ENCODE measurements at regions not wholly inside any gene's neighbourhood (a gene's known extent, or its start where the extent isn't known, plus 50 kb on each side); places are given as distances from the start of the nearest gene placed in this dataset.

DNA sequence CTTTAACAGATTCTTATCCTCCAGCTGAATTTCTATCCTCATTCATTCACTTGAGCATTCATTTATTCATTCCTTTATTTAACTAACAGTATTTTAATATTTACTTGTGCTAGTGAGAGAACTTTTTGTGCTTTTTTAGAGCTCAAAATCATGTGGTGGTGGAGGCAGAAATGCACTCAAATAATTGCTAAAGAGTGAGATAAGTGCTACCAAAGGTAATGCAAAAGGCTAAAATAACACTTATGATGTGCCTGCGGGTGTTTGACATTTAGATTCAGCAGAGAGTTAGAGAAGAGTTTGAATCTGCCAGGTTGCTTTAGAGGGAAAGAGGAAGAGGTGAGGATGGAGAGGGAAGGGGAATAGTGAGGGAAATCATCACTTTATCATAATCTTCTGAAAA is 431.5 kb upstream of the EDIL3 start:
- Histone ChIP-seq H3K4me3 (no peak overlapping the region), H3K9me3 (no peaks in the 10 kb centered on the region), H3K36me3 (no peaks in the 10 kb centered on the region), H3K4me1 (no peaks in the 10 kb centered on the region), H3K27ac (no peak overlapping the region), H3K27me3 (no peaks in the 10 kb centered on the region)
- intact Hi-C loops (cut with DNase I): no loop called here
- TF ChIP-seq, protein P1, sequence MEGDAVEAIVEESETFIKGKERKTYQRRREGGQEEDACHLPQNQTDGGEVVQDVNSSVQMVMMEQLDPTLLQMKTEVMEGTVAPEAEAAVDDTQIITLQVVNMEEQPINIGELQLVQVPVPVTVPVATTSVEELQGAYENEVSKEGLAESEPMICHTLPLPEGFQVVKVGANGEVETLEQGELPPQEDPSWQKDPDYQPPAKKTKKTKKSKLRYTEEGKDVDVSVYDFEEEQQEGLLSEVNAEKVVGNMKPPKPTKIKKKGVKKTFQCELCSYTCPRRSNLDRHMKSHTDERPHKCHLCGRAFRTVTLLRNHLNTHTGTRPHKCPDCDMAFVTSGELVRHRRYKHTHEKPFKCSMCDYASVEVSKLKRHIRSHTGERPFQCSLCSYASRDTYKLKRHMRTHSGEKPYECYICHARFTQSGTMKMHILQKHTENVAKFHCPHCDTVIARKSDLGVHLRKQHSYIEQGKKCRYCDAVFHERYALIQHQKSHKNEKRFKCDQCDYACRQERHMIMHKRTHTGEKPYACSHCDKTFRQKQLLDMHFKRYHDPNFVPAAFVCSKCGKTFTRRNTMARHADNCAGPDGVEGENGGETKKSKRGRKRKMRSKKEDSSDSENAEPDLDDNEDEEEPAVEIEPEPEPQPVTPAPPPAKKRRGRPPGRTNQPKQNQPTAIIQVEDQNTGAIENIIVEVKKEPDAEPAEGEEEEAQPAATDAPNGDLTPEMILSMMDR (IDR thresholded peaks at IDR 0.05): no peak
- TF ChIP-seq POLR2A (IDR thresholded peaks at IDR 0.05) (no peak), POLR2AphosphoS5 (IDR thresholded peaks at IDR 0.05; ENCODE audit: insufficient read depth in 1 of 2, low read depth in 1 of 2) (no peak)
- no peak for DNase-seq (ENCODE audit: extremely low spot score in 2 of 2)

- no peak for DNase-seq (ENCODE audit: extremely low spot score in 2 of 2)
- TF ChIP-seq, protein P1 (IDR thresholded peaks at IDR 0.05): no peak
- TF ChIP-seq POLR2A (IDR thresholded peaks at IDR 0.05) (no peak), POLR2AphosphoS5 (IDR thresholded peaks at IDR 0.05; ENCODE audit: insufficient read depth in 1 of 2, low read depth in 1 of 2) (no peak)
- no peak overlapping the region for H3K4me3 ChIP-seq
- H3K9me3 ChIP-seq: no peaks in the 10 kb centered on the region
- intact Hi-C loops (cut with DNase I): no loop called here
- no peaks in the 10 kb centered on the region for H3K36me3 ChIP-seq
- H3K27me3 ChIP-seq: no peaks in the 10 kb centered on the region
- H3K4me1 ChIP-seq: no peaks in the 10 kb centered on the region
- H3K27ac ChIP-seq: no peak overlapping the region
These were observed 420.8 kb upstream of the EDIL3 start for GRCh38 chr5:84805473-84805872.

GRCh38 chr5:84796399-84796798 is 411.7 kb upstream of the EDIL3 start:
- DNase-seq (ENCODE audit: extremely low spot score in 2 of 2): no peak
- intact Hi-C loops (cut with DNase I): no loop called here
- Histone ChIP-seq H3K27ac (no peak overlapping the region), H3K4me1 (no peaks in the 10 kb centered on the region), H3K36me3 (no peaks in the 10 kb centered on the region), H3K4me3 (no peak overlapping the region), H3K9me3 (no peaks in the 10 kb centered on the region), H3K27me3 (no peaks in the 10 kb centered on the region)
- TF ChIP-seq, protein P1 (IDR thresholded peaks at IDR 0.05): no peak
- TF ChIP-seq POLR2AphosphoS5 (IDR thresholded peaks at IDR 0.05; ENCODE audit: insufficient read depth in 1 of 2, low read depth in 1 of 2) (no peak), POLR2A (IDR thresholded peaks at IDR 0.05) (no peak)

GRCh38 chr5:84794486-84795035 is 409.9 kb upstream of the EDIL3 start:
- Histone ChIP-seq H3K36me3 (no peaks in the 10 kb centered on the region), H3K4me3 (no peak overlapping the region), H3K27me3 (no peaks in the 10 kb centered on the region), H3K4me1 (peaks cover 6% of the 10 kb centered on the region), H3K27ac (no peak overlapping the region), H3K9me3 (no peaks in the 10 kb centered on the region)
- no peak for DNase-seq (ENCODE audit: extremely low spot score in 2 of 2)
- intact Hi-C loops (cut with DNase I): no loop called here
- TF ChIP-seq POLR2AphosphoS5 (IDR thresholded peaks at IDR 0.05; ENCODE audit: insufficient read depth in 1 of 2, low read depth in 1 of 2): no peak
- TF ChIP-seq, protein P1 (IDR thresholded peaks at IDR 0.05): no peak
- TF ChIP-seq POLR2A (IDR thresholded peaks at IDR 0.05): no peak

DNA sequence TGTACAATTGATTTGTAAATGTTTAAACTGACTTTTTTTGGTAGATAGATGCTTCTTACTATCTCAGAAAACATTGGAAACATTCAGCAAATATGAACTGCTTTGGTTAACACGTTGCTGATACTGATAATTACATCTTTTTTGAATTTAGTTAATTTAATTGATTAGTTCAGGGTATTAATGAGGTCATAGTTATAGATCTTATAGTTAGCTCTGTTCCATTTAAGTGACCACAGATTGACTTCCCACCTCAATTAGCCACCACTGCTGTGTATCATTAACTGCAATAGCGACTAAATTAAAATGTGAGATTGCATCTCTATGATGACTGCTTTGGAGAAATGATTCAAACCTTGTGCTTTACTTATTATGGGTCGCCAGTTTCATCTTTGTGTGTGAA is 407.1 kb upstream of the EDIL3 start:
- Histone ChIP-seq H3K36me3 (no peaks in the 10 kb centered on the region), H3K27me3 (no peaks in the 10 kb centered on the region), H3K4me1 (peaks cover 6% of the 10 kb centered on the region), H3K9me3 (no peaks in the 10 kb centered on the region), H3K4me3 (no peak overlapping the region), H3K27ac (no peak overlapping the region)
- TF ChIP-seq POLR2A (IDR thresholded peaks at IDR 0.05) (no peak), POLR2AphosphoS5 (IDR thresholded peaks at IDR 0.05; ENCODE audit: insufficient read depth in 1 of 2, low read depth in 1 of 2) (no peak)
- TF ChIP-seq, protein P1 (IDR thresholded peaks at IDR 0.05): no peak
- DNase-seq (ENCODE audit: extremely low spot score in 2 of 2): no peak
- intact Hi-C loops (cut with DNase I): no loop called here
